ENCODE measurements at regions not wholly inside any gene's neighbourhood (a gene's known extent, or its start where the extent isn't known, plus 50 kb on each side); places are given as distances from the start of the nearest gene placed in this dataset.

DNA sequence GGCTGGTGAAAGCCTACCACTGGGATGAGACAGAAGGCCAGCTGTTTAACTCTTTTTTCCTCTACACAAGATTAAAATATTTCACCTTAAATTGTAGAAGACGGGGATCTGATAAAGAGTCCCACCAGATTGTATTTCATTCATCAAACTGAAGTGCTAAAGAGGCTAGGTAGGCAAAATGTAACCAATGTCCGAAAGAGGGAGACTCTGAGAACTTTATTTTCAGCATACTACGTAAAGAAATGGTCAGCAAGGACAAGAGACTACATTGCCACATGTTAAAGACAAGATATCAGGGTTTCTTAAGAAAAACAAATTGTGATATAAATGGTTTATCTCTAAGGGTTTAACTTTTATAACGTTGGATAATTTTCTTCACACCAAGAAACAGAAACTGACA is 71.6 kb upstream of the INPP4B start:
- no peak for TF ChIP-seq POLR2A (IDR thresholded peaks at IDR 0.05)
- TF ChIP-seq, protein P1, sequence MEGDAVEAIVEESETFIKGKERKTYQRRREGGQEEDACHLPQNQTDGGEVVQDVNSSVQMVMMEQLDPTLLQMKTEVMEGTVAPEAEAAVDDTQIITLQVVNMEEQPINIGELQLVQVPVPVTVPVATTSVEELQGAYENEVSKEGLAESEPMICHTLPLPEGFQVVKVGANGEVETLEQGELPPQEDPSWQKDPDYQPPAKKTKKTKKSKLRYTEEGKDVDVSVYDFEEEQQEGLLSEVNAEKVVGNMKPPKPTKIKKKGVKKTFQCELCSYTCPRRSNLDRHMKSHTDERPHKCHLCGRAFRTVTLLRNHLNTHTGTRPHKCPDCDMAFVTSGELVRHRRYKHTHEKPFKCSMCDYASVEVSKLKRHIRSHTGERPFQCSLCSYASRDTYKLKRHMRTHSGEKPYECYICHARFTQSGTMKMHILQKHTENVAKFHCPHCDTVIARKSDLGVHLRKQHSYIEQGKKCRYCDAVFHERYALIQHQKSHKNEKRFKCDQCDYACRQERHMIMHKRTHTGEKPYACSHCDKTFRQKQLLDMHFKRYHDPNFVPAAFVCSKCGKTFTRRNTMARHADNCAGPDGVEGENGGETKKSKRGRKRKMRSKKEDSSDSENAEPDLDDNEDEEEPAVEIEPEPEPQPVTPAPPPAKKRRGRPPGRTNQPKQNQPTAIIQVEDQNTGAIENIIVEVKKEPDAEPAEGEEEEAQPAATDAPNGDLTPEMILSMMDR (IDR thresholded peaks at IDR 0.05), result no peak
- no peaks in the 10 kb centered on the region for H3K4me1 ChIP-seq
- H3K27ac ChIP-seq, result no peak overlapping the region
- H3K36me3 ChIP-seq, result no peaks in the 10 kb centered on the region
- H3K9me3 ChIP-seq, result no peaks in the 10 kb centered on the region
- no peak for DNase-seq
- no peaks in the 10 kb centered on the region for H3K27me3 ChIP-seq
- H3K4me3 ChIP-seq, result no peak overlapping the region

DNA sequence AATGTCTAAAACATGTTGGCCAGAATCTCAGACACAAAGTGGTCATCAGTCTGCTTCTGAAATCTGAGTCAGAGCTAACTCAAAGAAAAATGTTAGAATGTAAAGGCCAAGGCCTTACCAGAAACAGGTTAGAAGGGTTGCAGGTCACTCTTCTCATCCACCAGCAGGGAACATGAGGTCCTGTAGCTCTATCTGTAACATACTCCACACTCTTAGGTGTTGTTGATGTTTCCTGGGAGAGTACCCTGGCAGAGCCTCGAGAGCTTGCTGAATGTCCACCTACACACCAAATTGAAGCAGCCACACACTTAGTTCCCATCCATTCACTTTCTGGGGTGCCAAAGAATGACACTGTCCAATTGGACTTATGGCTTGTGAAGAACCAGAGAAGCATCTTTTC is 76.6 kb upstream of the INPP4B start:
- Histone ChIP-seq H3K9me3 (no peaks in the 10 kb centered on the region), H3K4me3 (no peak overlapping the region), H3K27ac (no peak overlapping the region), H3K36me3 (no peaks in the 10 kb centered on the region), H3K27me3 (no peaks in the 10 kb centered on the region), H3K4me1 (no peaks in the 10 kb centered on the region)
- DNase-seq, result no peak
- no peak for TF ChIP-seq POLR2A (IDR thresholded peaks at IDR 0.05)
- TF ChIP-seq, protein P1 (IDR thresholded peaks at IDR 0.05), result no peak

DNA sequence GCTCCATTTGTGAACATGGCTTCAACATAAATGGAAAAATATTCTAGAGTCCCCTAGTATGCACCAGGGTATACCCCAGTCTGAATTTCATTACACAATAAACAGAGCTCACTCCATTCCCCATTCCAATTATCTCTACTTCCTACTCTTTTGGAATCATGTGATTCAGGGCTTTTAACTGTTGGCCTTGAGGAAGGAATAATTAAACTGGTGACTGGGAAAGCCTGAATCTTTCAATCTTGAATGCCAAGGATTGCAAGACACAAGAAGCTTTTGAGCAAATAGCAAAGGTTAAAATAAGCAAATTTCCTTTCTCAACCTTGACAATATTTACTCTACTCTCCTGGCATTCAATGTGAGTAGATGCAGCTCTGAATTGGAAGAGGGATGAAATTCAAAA is 77.5 kb upstream of the INPP4B start:
- no peaks in the 10 kb centered on the region for H3K9me3 ChIP-seq
- H3K4me1 ChIP-seq, result no peaks in the 10 kb centered on the region
- H3K4me3 ChIP-seq, result no peak overlapping the region
- no peak for TF ChIP-seq POLR2A (IDR thresholded peaks at IDR 0.05)
- TF ChIP-seq, protein P1 (IDR thresholded peaks at IDR 0.05), result no peak
- H3K36me3 ChIP-seq, result no peaks in the 10 kb centered on the region
- H3K27me3 ChIP-seq, result no peaks in the 10 kb centered on the region
- DNase-seq, result no peak
- H3K27ac ChIP-seq, result no peak overlapping the region

DNA sequence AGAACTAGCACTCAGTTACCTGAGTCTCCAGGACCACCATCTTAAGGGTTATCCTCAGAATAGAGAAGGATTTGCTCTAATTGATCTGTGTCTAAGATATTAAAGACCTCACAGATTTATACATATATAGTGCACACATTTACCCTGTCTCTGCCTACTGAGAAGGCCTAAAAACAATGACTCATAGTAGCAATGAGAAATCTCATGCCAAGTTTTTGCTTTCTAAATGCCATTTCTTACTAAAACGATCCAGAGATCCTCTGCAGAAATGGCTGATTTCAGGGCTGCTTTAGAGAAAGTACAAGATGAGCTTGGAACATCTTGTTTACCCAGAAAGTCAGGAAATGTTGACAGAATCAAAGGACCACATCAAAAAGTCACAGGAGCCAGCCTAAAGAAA is 79.1 kb upstream of the INPP4B start:
- H3K36me3 ChIP-seq, result no peaks in the 10 kb centered on the region
- TF ChIP-seq, protein P1 (IDR thresholded peaks at IDR 0.05), result no peak
- TF ChIP-seq POLR2A (IDR thresholded peaks at IDR 0.05), result no peak
- H3K27me3 ChIP-seq, result no peaks in the 10 kb centered on the region
- H3K4me1 ChIP-seq, result no peaks in the 10 kb centered on the region
- no peaks in the 10 kb centered on the region for H3K9me3 ChIP-seq
- DNase-seq, result no peak
- H3K4me3 ChIP-seq, result no peak overlapping the region
- H3K27ac ChIP-seq, result no peak overlapping the region

DNA sequence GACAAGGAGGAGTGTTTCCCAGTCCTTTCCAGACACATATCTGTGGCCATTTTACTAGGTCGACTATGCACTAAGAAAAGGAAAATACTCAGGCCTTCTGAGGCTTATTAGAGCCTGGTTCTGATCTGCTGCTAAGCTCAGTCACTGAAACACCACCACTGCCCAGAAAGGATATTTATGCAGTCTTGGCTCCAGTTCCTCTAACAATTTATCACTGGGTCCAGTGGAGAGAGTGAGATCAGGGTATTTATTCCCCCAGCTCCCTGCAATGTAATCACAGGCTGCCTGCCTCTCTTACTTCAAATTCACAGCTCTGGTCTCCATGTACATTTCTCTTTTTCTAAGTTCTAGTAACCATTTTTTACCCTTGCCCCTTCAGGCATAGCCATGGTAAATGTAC is 81.6 kb upstream of the INPP4B start:
- H3K27ac ChIP-seq, result no peak overlapping the region
- H3K36me3 ChIP-seq, result no peaks in the 10 kb centered on the region
- H3K4me1 ChIP-seq, result no peaks in the 10 kb centered on the region
- no peak for TF ChIP-seq POLR2A (IDR thresholded peaks at IDR 0.05)
- TF ChIP-seq, protein P1 (IDR thresholded peaks at IDR 0.05), result no peak
- no peak overlapping the region for H3K4me3 ChIP-seq
- H3K9me3 ChIP-seq, result no peaks in the 10 kb centered on the region
- H3K27me3 ChIP-seq, result no peaks in the 10 kb centered on the region
- DNase-seq, result no peak

DNA sequence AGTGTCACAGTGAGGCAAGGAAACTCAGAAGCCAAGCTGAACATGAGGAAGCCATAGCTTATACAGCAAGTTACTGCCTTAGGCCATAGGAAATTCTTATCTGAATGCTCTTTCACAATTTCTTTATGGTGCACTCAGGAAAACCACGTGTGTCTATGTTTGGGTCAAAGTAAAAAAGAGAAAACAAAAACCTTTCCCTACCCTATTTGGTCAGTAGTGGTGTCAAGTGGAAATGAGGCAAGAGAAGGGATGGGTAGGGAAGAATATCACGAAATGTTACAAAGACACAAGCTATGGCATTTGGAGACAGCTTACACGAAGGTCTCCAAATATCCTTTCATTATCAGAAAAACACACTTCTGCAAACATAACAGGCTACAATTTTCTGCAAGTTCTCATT is 83.4 kb upstream of the INPP4B start:
- no peak for DNase-seq
- no peak for TF ChIP-seq POLR2A (IDR thresholded peaks at IDR 0.05)
- TF ChIP-seq, protein P1 (IDR thresholded peaks at IDR 0.05), result no peak
- H3K4me1 ChIP-seq, result no peaks in the 10 kb centered on the region
- no peaks in the 10 kb centered on the region for H3K27me3 ChIP-seq
- no peak overlapping the region for H3K27ac ChIP-seq
- no peaks in the 10 kb centered on the region for H3K9me3 ChIP-seq
- no peaks in the 10 kb centered on the region for H3K36me3 ChIP-seq
- no peak overlapping the region for H3K4me3 ChIP-seq
